WERI-Rb-1 (cell line): ENCODE measurements at regions not wholly inside any gene's neighbourhood (a gene's known extent, or its start where the extent isn't known, plus 50 kb on each side); places are given as distances from the start of the nearest gene placed in this dataset.

ENCODE experiments used
- DNase-seq: peaks from one replicate; pipeline ENCODE4 v3.0.0-alpha.2; 2020
- H3K27ac ChIP-seq: fragments of 250-450 bp; sonication (Bioruptor Pico); 2 replicates; pipeline ENCODE4 v1.5.1; 2020; ENCODE audit warnings: mild to moderate bottlenecking, moderate library complexity
- H3K27me3 ChIP-seq: fragments of 250-450 bp; sonication (Bioruptor Pico); 2 replicates; pipeline ENCODE4 v1.5.1; 2021; ENCODE audit warnings: mild to moderate bottlenecking, low read depth, moderate library complexity; ENCODE audit not compliant: insufficient read depth, severe bottlenecking
- H3K36me3 ChIP-seq: fragments of 250-450 bp; sonication (Bioruptor Pico); 2 replicates; pipeline ENCODE4 v1.5.1; 2020; ENCODE audit warnings: mild to moderate bottlenecking, moderate library complexity
- H3K4me3 ChIP-seq: 2 replicates; pipeline ENCODE4 v1.5.1; 2011; ENCODE audit warnings: low read depth, mild to moderate bottlenecking, control low read depth, low read length
- H3K9me3 ChIP-seq: fragments of 250-450 bp; sonication (Bioruptor Pico); 2 replicates; pipeline ENCODE4 v1.5.1; 2021; ENCODE audit warnings: mild to moderate bottlenecking, moderate library complexity; ENCODE audit not compliant: severe bottlenecking
- CTCF ChIP-seq: IDR thresholded peaks from 2 replicates; pipeline ENCODE4 v1.5.1; 2011; ENCODE audit warnings: low read depth, mild to moderate bottlenecking, control low read depth, inconsistent platforms, low read length

- no peak for DNase-seq
- Histone ChIP-seq H3K36me3 (no peaks in the 10 kb centered on the region), H3K27ac (no peak overlapping the region), H3K27me3 (no peaks in the 10 kb centered on the region), H3K4me3 (no peak overlapping the region), H3K9me3 (no peaks in the 10 kb centered on the region)
- no peak for TF ChIP-seq CTCF
Measured at GRCh38 chr6:53731866-53732636, 62.8 kb upstream of the LRRC1 start.

DNA sequence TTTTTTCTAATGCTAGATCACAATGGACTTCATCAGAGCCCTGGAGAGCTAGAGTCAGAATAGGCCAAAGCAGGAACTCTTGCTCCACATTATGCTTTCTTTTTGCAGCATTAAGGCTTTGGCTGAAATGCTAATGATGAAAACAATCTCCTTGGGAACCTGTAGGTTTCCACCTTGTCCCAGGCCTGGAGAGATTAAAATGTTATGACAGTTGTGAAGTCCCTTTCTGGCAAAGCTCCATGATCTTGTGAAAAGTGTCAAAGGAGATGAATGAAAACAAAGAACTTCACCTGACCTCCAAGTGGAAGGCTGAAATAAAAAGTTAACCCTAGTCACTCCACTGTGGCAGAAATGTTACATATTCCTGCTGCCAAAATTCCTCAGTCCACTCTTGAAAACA is 64.0 kb upstream of the LRRC1 start:
- Histone ChIP-seq H3K9me3 (no peaks in the 10 kb centered on the region), H3K27ac (no peak overlapping the region), H3K4me3 (no peak overlapping the region), H3K36me3 (no peaks in the 10 kb centered on the region), H3K27me3 (no peaks in the 10 kb centered on the region)
- TF ChIP-seq CTCF = no peak
- no peak for DNase-seq

- no peak overlapping the region for H3K4me3 ChIP-seq
Measured at GRCh38 chr6:53728570-53729194, 63.1 kb upstream of the KLHL31 start.

GRCh38 chr6:53727748-53728147 is 62.2 kb upstream of the KLHL31 start:
- no peak for TF ChIP-seq CTCF
- H3K27ac ChIP-seq = no peak overlapping the region
- DNase-seq = no peak
- no peaks in the 10 kb centered on the region for H3K36me3 ChIP-seq
- H3K27me3 ChIP-seq = no peaks in the 10 kb centered on the region
- no peaks in the 10 kb centered on the region for H3K9me3 ChIP-seq
- H3K4me3 ChIP-seq = no peak overlapping the region

More at GRCh38 chr6:53728570-53729194, 63.1 kb upstream of the KLHL31 start:
- TF ChIP-seq CTCF = peak; percentile 92
- no peaks in the 10 kb centered on the region for H3K9me3 ChIP-seq
- H3K27me3 ChIP-seq = no peaks in the 10 kb centered on the region
- H3K27ac ChIP-seq = no peak overlapping the region
- H3K36me3 ChIP-seq = no peaks in the 10 kb centered on the region
- DNase-seq = peak; percentile 78

GRCh38 chr6:53725791-53726575 is 60.4 kb upstream of the KLHL31 start:
- no peaks in the 10 kb centered on the region for H3K9me3 ChIP-seq
- peak overlapping the region; percentile 49; the same call in 1 of the 2 replicates for H3K27ac ChIP-seq
- H3K36me3 ChIP-seq = no peaks in the 10 kb centered on the region
- peak; percentile 90 for DNase-seq
- peak overlapping the region; percentile 35 for H3K4me3 ChIP-seq
- peak; percentile 99 for TF ChIP-seq CTCF
- H3K27me3 ChIP-seq = no peaks in the 10 kb centered on the region
